NCI-H2196 treated with DMSO at 0.1 percent for 48 hours (cell line): ENCODE measurements at regions not wholly inside any gene's neighbourhood (a gene's known extent, or its start where the extent isn't known, plus 50 kb on each side); places are given as distances from the start of the nearest gene placed in this dataset.
A peak's percentile ranks its signal among the peaks of the same experiment; 100 is the strongest.

ENCODE experiments used
- DNase-seq: peaks from one replicate; lab custom pipeline; 2025; ENCODE audit not compliant: unreplicated experiment; lab: John Stamatoyannopoulos, UW

- no peak for DNase-seq
Observed at GRCh38 chr7:124432009-124432578, 333.5 kb downstream of the GPR37 start.

DNA sequence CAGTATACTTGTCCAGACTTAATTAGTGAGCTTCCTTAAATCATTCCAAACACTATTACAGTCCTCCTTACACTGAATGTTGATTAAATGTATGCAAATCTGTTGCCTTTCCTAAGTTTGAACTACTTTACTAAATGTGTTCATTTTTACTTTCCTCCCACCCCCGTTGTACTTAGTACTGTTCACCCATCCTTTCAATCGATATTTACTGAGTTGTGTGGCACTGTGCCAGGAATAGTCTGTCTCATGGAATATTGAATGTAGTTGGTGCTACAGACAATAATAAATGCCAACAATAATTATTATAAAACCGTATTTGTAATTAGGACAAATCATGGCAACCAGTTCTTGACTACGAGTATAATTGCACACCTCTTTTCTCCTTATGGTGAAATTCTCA is 335.7 kb downstream of the GPR37 start:
- DNase-seq = no peak

DNA sequence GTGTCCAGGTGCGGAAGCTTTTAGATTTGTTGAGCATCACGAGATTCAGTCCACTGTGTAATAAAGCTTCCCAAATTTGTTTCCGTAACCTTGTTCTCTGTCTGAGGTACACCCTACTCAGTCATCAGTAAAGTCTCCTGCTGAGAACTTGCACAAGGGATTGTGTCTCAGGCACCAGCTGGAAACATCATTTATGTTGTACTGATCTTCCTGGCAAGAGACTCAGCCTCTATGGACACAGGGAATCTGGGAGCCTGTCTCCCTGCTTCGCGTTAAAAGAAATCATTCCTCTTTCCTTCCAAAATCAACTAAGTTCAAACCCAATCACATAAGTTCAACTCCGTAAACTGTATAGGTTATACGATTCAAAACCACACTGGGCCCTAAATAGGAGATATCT is 336.8 kb downstream of the GPR37 start:
- DNase-seq = no peak

GRCh38 chr7:124426621-124427020 is 339.0 kb downstream of the GPR37 start:
- DNase-seq = no peak

GRCh38 chr7:124423863-124424262 is 341.7 kb downstream of the GPR37 start:
- no peak for DNase-seq

DNA sequence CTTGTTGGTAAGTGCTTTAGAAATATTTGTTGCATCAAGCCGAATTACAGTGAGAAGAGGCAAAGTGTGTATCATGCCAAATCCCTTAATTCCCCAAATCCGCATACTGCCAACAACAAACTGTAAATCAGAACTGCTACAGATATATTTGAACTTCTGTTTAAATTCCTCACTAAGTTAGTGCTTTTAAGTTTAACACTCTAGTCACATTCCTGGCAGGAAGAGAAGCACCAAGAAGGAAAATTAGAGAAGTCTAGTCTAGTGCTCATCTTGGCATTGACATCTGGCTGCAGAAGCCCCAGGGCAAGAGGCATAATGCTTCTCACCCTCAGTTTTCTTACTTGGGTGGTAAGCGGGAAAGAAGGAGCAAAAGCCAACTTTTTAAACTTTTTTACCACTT is 343.5 kb downstream of the GPR37 start:
- DNase-seq = no peak

DNA sequence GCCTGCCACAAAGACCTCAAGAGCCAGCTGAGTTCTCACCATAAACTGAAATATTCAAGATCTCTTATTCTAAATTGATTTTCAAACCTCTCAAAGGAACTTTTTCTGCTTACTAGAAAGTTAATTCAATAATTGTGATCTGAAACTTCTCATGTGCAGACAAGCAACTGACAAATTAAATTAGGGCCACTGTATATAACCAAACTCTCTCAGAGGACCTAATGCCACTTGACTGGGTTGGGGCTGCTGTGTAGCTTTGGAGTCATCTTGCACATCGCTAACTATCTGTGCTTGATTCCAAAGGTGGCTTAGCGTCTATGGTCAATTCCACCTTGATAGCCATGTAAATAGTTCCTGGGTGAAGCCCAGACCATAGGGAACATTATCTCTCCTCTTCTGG is 345.2 kb downstream of the GPR37 start:
- no peak for DNase-seq

- DNase-seq = no peak
Observed at GRCh38 chr7:124413029-124413428, 352.6 kb downstream of the GPR37 start.

DNA sequence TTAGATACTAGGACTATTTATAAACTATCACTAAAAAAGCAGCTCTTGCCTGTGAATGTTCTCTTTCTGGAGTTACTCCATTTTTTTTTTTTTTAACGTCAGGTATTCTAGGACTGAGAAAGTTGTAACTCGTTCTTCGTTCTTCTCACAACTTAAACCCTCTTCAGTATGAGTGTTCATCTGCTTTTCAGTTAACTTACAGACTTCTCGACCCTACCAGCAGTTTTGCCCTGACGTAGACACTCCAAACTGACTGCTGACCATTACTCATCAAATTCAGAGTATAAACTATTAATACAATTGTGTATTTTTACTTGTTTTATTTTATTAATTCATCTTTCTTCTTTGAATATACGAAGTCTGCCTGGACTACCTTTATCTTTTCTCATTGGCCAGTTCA is 353.1 kb downstream of the GPR37 start:
- no peak for DNase-seq

GRCh38 chr7:124411796-124412195 is 353.8 kb downstream of the GPR37 start:
- DNase-seq = no peak

DNA sequence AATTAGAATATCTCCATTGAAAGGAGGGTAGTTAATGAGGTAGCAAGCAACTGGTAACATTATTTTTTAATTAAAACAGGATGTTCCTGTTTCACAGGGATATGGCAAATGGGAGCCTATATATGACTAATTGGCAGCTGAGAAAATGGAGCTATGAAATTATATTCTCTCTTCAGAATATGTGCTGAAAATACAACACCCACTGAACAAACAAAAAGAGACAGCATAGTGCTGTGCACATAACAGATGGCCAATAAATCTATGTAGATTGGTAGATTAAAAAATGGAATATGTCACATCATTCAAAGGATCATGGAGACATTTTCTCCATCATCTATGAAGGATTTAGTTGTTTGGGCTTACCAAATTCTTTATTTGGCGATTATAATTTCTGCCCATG is 362.0 kb downstream of the GPR37 start:
- DNase-seq = no peak

DNA sequence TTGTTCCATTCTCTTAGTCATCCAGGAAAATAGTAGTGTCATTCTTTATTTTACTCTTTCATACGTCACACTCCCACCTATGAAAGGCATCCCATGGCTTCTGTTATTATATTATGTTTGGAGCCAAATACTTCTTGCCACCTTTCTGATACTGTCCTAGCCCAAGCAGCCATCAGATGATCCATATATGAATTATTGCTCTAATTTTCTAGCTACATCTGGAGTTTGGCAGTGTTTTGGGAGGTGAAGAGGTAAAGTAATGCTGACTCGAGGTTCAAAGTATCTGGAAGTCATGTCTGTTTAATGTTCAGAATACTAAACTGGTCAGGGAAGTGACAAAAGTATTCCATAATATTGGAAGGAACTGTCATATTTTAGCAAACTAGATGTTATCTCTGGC is 362.5 kb downstream of the GPR37 start:
- no peak for DNase-seq

GRCh38 chr7:124399941-124400340 is 365.7 kb downstream of the GPR37 start:
- peak; percentile 7 for DNase-seq

DNA sequence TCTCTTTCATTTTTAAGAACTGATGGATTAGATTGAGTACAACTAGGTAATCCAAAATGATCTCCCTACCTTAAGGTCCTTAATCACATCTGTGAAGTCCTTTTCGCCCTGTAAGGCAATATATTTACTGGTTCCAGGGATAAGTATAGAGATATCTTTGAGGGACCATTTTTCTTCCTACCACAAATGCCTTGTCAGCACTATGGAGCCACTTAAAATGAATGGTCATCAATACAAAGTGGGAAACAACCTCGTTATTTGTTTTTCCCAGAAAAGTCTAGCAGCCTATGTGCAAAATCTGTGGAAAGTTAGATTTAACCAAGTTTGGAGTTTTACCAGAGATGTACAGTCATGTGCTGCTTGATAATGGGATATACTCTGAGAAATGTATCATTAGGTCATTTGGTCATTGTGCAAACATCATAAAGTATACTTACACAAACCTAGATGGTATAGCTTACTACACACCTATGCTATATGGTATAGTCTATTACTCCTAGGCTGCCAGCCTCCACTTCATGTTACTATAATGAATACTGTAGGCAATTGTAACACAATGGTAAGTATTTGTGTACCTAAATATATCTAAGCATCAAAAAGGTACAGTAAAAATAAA is 366.2 kb upstream of the TMEM229A start:
- no peak for DNase-seq

GRCh38 chr7:124397134-124397533 is 364.3 kb upstream of the TMEM229A start:
- no peak for DNase-seq

DNA sequence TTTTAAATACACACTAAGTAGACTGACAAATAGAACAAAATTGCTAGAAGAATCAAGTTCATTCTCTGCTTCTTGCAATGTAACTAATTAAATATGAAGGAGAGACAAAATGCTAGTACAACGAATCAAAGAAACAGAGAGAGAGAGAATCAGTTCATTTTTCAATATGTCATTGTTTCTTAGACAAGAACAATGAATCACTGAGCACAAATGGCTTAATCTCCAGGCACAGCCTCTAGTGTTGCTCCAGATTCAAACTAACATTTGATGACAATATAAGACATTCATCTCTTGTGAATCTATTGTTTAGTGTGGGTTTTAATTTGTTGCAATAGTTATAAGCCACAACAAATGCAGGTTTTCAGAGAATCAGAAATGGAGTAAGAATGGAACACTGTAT is 357.4 kb upstream of the TMEM229A start:
- no peak for DNase-seq

GRCh38 chr7:124388751-124389150 is 355.9 kb upstream of the TMEM229A start:
- no peak for DNase-seq

- no peak for DNase-seq
Observed at GRCh38 chr7:124387056-124387455, 354.2 kb upstream of the TMEM229A start.

DNA sequence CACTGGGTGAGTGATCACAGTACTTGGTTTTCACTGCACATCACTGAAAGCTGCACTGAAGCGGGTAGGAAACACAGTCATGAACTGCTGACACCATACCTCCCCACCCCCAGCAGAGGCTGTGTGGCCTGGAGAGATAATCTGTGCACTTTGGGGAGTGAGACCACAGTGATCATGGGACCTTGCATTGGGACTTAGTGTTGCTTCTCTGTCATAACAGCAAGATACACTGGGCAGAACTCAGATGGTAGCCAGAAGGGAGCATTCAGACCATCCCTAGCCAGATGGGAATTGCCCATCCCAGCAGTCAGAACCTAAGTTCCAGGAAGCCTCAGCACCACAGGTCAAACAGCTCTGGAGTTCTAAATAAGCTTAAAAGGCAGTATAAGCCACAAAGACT is 346.4 kb upstream of the TMEM229A start:
- DNase-seq = no peak

- DNase-seq = no peak
Observed at GRCh38 chr7:124376111-124376510, 343.2 kb upstream of the TMEM229A start.

- no peak for DNase-seq
Observed at GRCh38 chr7:124375391-124375790, 342.5 kb upstream of the TMEM229A start.

- DNase-seq = no peak
Observed at GRCh38 chr7:124369310-124369709, 336.4 kb upstream of the TMEM229A start.

GRCh38 chr7:124366118-124366517 is 333.3 kb upstream of the TMEM229A start:
- no peak for DNase-seq
